ENCODE measurements at regions not wholly inside any gene's neighbourhood (a gene's known extent, or its start where the extent isn't known, plus 50 kb on each side); places are given as distances from the start of the nearest gene placed in this dataset.

- TF ChIP-seq JAZF1 (CRISPR knock-in tag; IDR thresholded peaks at IDR 0.05) = no peak
- no peak for TF ChIP-seq CTCF (IDR thresholded peaks at IDR 0.05)
- no peak for TF ChIP-seq ZBTB21 (CRISPR knock-in tag; IDR thresholded peaks at IDR 0.05; ENCODE audit: borderline replicate concordance)
- no peak for TF ChIP-seq FOXP1 (CRISPR knock-in tag; IDR thresholded peaks at IDR 0.05; ENCODE audit: borderline replicate concordance)
- no peak for TF ChIP-seq CREB1 (CRISPR knock-in tag; IDR thresholded peaks at IDR 0.05)
- TF ChIP-seq TEAD4 (CRISPR knock-in tag; IDR thresholded peaks at IDR 0.05) = no peak
- no peak for TF ChIP-seq KAT7 (CRISPR knock-in tag; IDR thresholded peaks at IDR 0.05; ENCODE audit: borderline replicate concordance)
These were observed 263.4 kb downstream of the SEC61B start for GRCh38 chr9:99485459-99485858.

Data from WTC11 (cell line).